ENCODE measurements at regions not wholly inside any gene's neighbourhood (a gene's known extent, or its start where the extent isn't known, plus 50 kb on each side); places are given as distances from the start of the nearest gene placed in this dataset.
"Not testable (repeated sequence)": the region's sequence is repeated elsewhere in the genome, so short reads cannot be mapped to it uniquely, and the experiment has no call there.

DNA sequence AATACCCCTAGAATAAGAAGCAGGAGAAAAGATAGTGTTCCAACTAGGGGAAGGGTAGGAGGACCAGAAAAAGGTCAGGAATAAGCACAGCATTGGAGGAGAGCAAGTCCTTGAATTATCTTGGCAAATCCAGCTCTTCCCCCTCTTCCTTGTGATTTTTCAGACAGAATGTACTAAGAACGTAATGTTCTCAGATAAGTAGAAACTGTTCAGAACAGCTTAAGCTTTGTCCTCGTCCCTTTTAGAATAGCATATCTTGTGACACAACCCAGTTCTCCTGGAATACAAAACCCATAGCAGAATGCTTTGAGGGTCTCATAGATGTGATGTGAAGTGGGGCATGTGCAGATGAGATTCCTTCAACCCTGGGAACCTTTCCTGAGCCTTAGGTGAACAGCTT lies 97.4 kb downstream of the EMB start:
- H2AFZ ChIP-seq, result no peak overlapping the region
- DNase-seq (ENCODE audit: low spot score), result no peak
- H3K9me3 ChIP-seq (ENCODE audit: low read depth), result no peaks in the 10 kb centered on the region
- no peaks in the 10 kb centered on the region for H3K27me3 ChIP-seq
- H3K4me3 ChIP-seq, result no peak overlapping the region
- H3K36me3 ChIP-seq (replicated peaks; ENCODE audit: insufficient read depth, low read depth), result no peaks in the 10 kb centered on the region
- no peak overlapping the region for H3K27ac ChIP-seq
- H4K20me1 ChIP-seq (ENCODE audit: insufficient read depth, poor library complexity, severe bottlenecking), result no peaks in the 10 kb centered on the region
- no peak overlapping the region for H3K4me2 ChIP-seq
- TF ChIP-seq, protein P1, sequence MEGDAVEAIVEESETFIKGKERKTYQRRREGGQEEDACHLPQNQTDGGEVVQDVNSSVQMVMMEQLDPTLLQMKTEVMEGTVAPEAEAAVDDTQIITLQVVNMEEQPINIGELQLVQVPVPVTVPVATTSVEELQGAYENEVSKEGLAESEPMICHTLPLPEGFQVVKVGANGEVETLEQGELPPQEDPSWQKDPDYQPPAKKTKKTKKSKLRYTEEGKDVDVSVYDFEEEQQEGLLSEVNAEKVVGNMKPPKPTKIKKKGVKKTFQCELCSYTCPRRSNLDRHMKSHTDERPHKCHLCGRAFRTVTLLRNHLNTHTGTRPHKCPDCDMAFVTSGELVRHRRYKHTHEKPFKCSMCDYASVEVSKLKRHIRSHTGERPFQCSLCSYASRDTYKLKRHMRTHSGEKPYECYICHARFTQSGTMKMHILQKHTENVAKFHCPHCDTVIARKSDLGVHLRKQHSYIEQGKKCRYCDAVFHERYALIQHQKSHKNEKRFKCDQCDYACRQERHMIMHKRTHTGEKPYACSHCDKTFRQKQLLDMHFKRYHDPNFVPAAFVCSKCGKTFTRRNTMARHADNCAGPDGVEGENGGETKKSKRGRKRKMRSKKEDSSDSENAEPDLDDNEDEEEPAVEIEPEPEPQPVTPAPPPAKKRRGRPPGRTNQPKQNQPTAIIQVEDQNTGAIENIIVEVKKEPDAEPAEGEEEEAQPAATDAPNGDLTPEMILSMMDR (IDR thresholded peaks at IDR 0.05; ENCODE audit: poor library complexity), result no peak
- TF ChIP-seq EZH2 (IDR thresholded peaks at IDR 0.05; ENCODE audit: borderline replicate concordance) (no peak), EZH2phosphoT487 (IDR thresholded peaks at IDR 0.05; ENCODE audit: low read depth, severe bottlenecking, unreplicated experiment) (no peak)
- no peaks in the 10 kb centered on the region for H3K4me1 ChIP-seq (ENCODE audit: insufficient read depth)
- H3K9me2 ChIP-seq (replicated peaks; ENCODE audit: insufficient read depth), result no peaks in the 10 kb centered on the region
- H3K79me2 ChIP-seq, result no peaks in the 10 kb centered on the region
- 62% methylated on average over 2 of the region's 2 CpGs for WGBS (ENCODE audit: low lambda C conversion rate, missing lambda C conversion rate)

DNA sequence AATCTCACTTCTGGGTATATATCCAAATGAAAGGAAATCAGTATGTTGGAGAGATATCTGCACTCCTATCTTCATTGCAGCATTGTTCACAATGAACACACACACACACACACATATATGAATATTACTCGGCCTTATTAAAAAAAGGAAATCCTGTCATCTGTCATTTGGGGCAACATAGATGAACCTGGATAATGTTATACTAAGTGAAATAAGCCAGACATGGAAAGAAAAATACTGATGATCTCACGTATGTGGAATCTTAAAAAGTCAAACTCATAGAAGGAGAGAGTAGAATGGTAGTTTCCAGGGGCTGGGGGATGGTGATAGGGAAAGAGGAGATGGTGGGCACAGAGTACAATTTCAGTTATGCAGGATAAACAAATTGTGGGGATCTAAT lies 100.3 kb downstream of the EMB start:
- no peak for TF ChIP-seq EZH2 (IDR thresholded peaks at IDR 0.05; ENCODE audit: borderline replicate concordance)
- TF ChIP-seq, protein P1 (IDR thresholded peaks at IDR 0.05; ENCODE audit: poor library complexity), result no peak
- TF ChIP-seq EZH2phosphoT487 (IDR thresholded peaks at IDR 0.05; ENCODE audit: low read depth, severe bottlenecking, unreplicated experiment), result no peak
- 76% methylated on average over 2 of the region's 2 CpGs for WGBS (ENCODE audit: low lambda C conversion rate, missing lambda C conversion rate)

DNA sequence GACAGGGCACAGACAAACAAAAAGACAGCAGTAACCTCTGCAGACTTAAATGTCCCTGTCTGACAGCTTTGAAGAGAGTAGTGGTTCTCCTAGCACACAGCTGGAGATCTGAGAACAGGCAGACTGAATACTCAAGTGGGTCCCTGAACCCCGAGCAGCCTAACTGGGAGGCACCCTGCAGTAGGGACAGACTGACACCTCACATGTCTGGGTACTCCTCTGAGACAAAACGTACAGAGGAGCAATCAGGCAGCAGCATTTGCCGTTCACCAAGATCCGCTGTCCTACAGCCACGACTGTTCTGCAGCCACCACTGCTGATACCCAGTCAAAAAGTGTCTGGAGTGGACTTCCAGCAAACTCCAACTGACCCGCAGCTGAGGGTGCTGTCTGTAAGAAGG lies 110.5 kb downstream of the EMB start:
- not testable (repeated sequence) for H4K20me1 ChIP-seq (ENCODE audit: insufficient read depth, poor library complexity, severe bottlenecking); H3K36me3 ChIP-seq (replicated peaks; ENCODE audit: insufficient read depth, low read depth); H3K27me3 ChIP-seq; H3K4me3 ChIP-seq; H3K27ac ChIP-seq; H3K9me3 ChIP-seq (ENCODE audit: low read depth); DNase-seq (ENCODE audit: low spot score); H2AFZ ChIP-seq; H3K79me2 ChIP-seq; H3K4me2 ChIP-seq; H3K9me2 ChIP-seq (replicated peaks; ENCODE audit: insufficient read depth); H3K4me1 ChIP-seq (ENCODE audit: insufficient read depth)
- WGBS (ENCODE audit: low lambda C conversion rate, missing lambda C conversion rate), result 70% methylated on average over 6 of the region's 6 CpGs

More for the DNA sequence above, 100.3 kb downstream of the EMB start:
- no peak for DNase-seq (ENCODE audit: low spot score)
- H3K27ac ChIP-seq, result no peak overlapping the region
- no peak overlapping the region for H2AFZ ChIP-seq
- no peaks in the 10 kb centered on the region for H3K79me2 ChIP-seq
- H3K4me3 ChIP-seq, result no peak overlapping the region
- H3K27me3 ChIP-seq, result no peaks in the 10 kb centered on the region
- no peaks in the 10 kb centered on the region for H3K9me3 ChIP-seq (ENCODE audit: low read depth)
- H4K20me1 ChIP-seq (ENCODE audit: insufficient read depth, poor library complexity, severe bottlenecking), result no peaks in the 10 kb centered on the region
- no peaks in the 10 kb centered on the region for H3K4me1 ChIP-seq (ENCODE audit: insufficient read depth)
- H3K4me2 ChIP-seq, result no peak overlapping the region
- no peaks in the 10 kb centered on the region for H3K9me2 ChIP-seq (replicated peaks; ENCODE audit: insufficient read depth)
- H3K36me3 ChIP-seq (replicated peaks; ENCODE audit: insufficient read depth, low read depth), result no peaks in the 10 kb centered on the region

DNA sequence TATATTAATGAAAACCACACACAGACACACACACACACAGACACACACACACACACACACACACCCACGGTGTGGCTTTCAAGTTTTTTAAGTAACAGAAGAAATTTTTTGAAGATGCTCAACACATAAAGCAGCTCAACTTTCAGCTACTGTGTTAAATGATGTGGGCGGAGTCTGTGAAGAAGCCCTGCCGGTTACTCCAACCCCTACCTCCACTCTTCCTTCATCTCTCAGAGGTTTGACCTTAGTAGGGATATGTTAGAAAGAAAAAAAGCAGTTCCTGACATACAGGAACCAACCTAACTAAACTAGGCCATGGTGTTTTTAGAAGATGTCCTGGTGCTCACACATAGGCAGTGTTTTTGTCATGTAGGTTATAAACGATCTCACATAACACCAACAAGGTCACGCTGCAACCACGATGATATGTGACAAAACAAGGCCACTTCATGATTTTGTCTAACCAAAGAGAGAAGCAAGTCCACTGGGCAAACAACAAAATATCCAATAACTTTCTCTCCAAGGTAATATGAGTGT lies 112.8 kb downstream of the EMB start:
- TF ChIP-seq EZH2phosphoT487 (IDR thresholded peaks at IDR 0.05; ENCODE audit: low read depth, severe bottlenecking, unreplicated experiment) (no peak), EZH2 (IDR thresholded peaks at IDR 0.05; ENCODE audit: borderline replicate concordance) (no peak)
- TF ChIP-seq, protein P1 (IDR thresholded peaks at IDR 0.05; ENCODE audit: poor library complexity), result no peak
- Histone ChIP-seq H3K27ac (no peak overlapping the region), H3K4me3 (no peak overlapping the region), H3K27me3 (no peaks in the 10 kb centered on the region), H2AFZ (no peak overlapping the region), H3K36me3 (replicated peaks; ENCODE audit: insufficient read depth, low read depth) (no peaks in the 10 kb centered on the region), H3K9me2 (replicated peaks; ENCODE audit: insufficient read depth) (no peaks in the 10 kb centered on the region), H3K79me2 (no peaks in the 10 kb centered on the region), H3K4me1 (ENCODE audit: insufficient read depth) (no peaks in the 10 kb centered on the region), H3K4me2 (no peak overlapping the region), H3K9me3 (ENCODE audit: low read depth) (no peaks in the 10 kb centered on the region), H4K20me1 (ENCODE audit: insufficient read depth, poor library complexity, severe bottlenecking) (no peaks in the 10 kb centered on the region)
- DNase-seq (ENCODE audit: low spot score), result no peak
- WGBS (ENCODE audit: low lambda C conversion rate, missing lambda C conversion rate), result 83% methylated on average over 6 of the region's 6 CpGs
